Upper lobe of right lung (tissue), 1 donor: ENCODE measurements at regions not wholly inside any gene's neighbourhood (a gene's known extent, or its start where the extent isn't known, plus 50 kb on each side); places are given as distances from the start of the nearest gene placed in this dataset.

ENCODE experiments used
- ATAC-seq: fragments of 200-7000 bp; cut with Tn5 transposase; one replicate; pipeline ENCODE4 v1.9.1; 2020; ENCODE audit warnings: mild to moderate bottlenecking, moderate library complexity
- DNase-seq: peaks from one replicate; pipeline ENCODE4 v3.0.0-alpha.2; 2020
- H3K27ac ChIP-seq: fragments of 200-600 bp; one replicate; pipeline ENCODE4 v1.8.0; 2022
- H3K27me3 ChIP-seq: fragments of 200-600 bp; one replicate; pipeline ENCODE4 v1.8.0; 2022; ENCODE audit warnings: mild to moderate bottlenecking
- H3K36me3 ChIP-seq: fragments of 200-600 bp; one replicate; pipeline ENCODE4 v1.8.0; 2022
- H3K4me1 ChIP-seq: fragments of 200-600 bp; one replicate; pipeline ENCODE4 v1.8.0; 2022
- H3K4me3 ChIP-seq: fragments of 200-600 bp; one replicate; pipeline ENCODE4 v1.8.0; 2022; ENCODE audit warnings: mild to moderate bottlenecking
- H3K9me3 ChIP-seq: fragments of 200-600 bp; one replicate; pipeline ENCODE4 v1.8.0; 2022
- CTCF ChIP-seq: fragments of 200-600 bp; IDR thresholded peaks from one replicate; pipeline ENCODE4 v1.8.0; 2022; ENCODE audit warnings: antibody characterized with exemption
- intact Hi-C: fragments of 100-400 bp; cut with DNase I; formaldehyde crosslinking; loops from one replicate; pipeline ENCODE4 v1.11.0; 2022
- donor health status: DM: no; HTN: yes; CAD: no; lungs with severe emphysema.

GRCh38 chr5:74334762-74335384, 305.7 kb downstream of the ENC1 start:
- H3K4me3 ChIP-seq, result no peak overlapping the region

GRCh38 chr5:74334062-74334761, 306.3 kb downstream of the ENC1 start:
- no peak for TF ChIP-seq CTCF
- no peak for DNase-seq
- intact Hi-C loops, result no loop called here

More at GRCh38 chr5:74334762-74335384, 305.7 kb downstream of the ENC1 start:
- no peak overlapping the region for H3K27ac ChIP-seq
- H3K36me3 ChIP-seq, result no peaks in the 10 kb centered on the region
- no peaks in the 10 kb centered on the region for H3K27me3 ChIP-seq
- no peak for DNase-seq
- H3K4me1 ChIP-seq, result no peaks in the 10 kb centered on the region
- ATAC-seq, result no peak
- TF ChIP-seq CTCF, result no peak
- no peaks in the 10 kb centered on the region for H3K9me3 ChIP-seq
- intact Hi-C loops, result no loop called here

GRCh38 chr5:74333430-74333829, 307.1 kb downstream of the ENC1 start:
- Histone ChIP-seq H3K36me3 (no peaks in the 10 kb centered on the region), H3K9me3 (no peaks in the 10 kb centered on the region), H3K4me3 (no peak overlapping the region), H3K27me3 (no peaks in the 10 kb centered on the region), H3K27ac (no peak overlapping the region), H3K4me1 (no peaks in the 10 kb centered on the region)
- no peak for DNase-seq
- no peak for TF ChIP-seq CTCF
- no peak for ATAC-seq
- intact Hi-C loops, result no loop called here

More at GRCh38 chr5:74334062-74334761, 306.3 kb downstream of the ENC1 start:
- no peaks in the 10 kb centered on the region for H3K4me1 ChIP-seq
- H3K4me3 ChIP-seq, result no peak overlapping the region
- no peaks in the 10 kb centered on the region for H3K36me3 ChIP-seq
- no peak overlapping the region for H3K27ac ChIP-seq
- H3K9me3 ChIP-seq, result no peaks in the 10 kb centered on the region
- H3K27me3 ChIP-seq, result no peaks in the 10 kb centered on the region
- no peak for ATAC-seq

GRCh38 chr5:74332682-74333081, 307.8 kb downstream of the ENC1 start:
- H3K27ac ChIP-seq, result no peak overlapping the region
- no peaks in the 10 kb centered on the region for H3K9me3 ChIP-seq
- DNase-seq, result no peak
- no peak for TF ChIP-seq CTCF
- intact Hi-C loops, result no loop called here
- no peaks in the 10 kb centered on the region for H3K4me1 ChIP-seq
- no peaks in the 10 kb centered on the region for H3K27me3 ChIP-seq
- H3K36me3 ChIP-seq, result no peaks in the 10 kb centered on the region
- no peak for ATAC-seq
- no peak overlapping the region for H3K4me3 ChIP-seq

GRCh38 chr5:74332006-74332405, 308.5 kb downstream of the ENC1 start:
- TF ChIP-seq CTCF, result no peak
- DNase-seq, result no peak
- H3K27me3 ChIP-seq, result no peaks in the 10 kb centered on the region
- no peaks in the 10 kb centered on the region for H3K9me3 ChIP-seq
- no peaks in the 10 kb centered on the region for H3K36me3 ChIP-seq
- no peak overlapping the region for H3K27ac ChIP-seq
- no peaks in the 10 kb centered on the region for H3K4me1 ChIP-seq
- intact Hi-C loops, result no loop called here
- no peak for ATAC-seq
- no peak overlapping the region for H3K4me3 ChIP-seq
